GM20000 (cell line): ENCODE measurements at regions not wholly inside any gene's neighbourhood (a gene's known extent, or its start where the extent isn't known, plus 50 kb on each side); places are given as distances from the start of the nearest gene placed in this dataset.

Experiments used
- DNase-seq: peaks from one replicate; pipeline ENCODE4 v3.0.0; 2012; ENCODE audit warnings: low spot score
- CTCF ChIP-seq: IDR thresholded peaks from 2 replicates; pipeline ENCODE4 v1.5.1; 2012; ENCODE audit warnings: mild to moderate bottlenecking, control low read depth; ENCODE audit errors: extremely low read depth, missing control alignments

- DNase-seq, result no peak
These were observed 808.3 kb downstream of the RPA4 start for GRCh38 chrX:97691901-97692455.

GRCh38 chrX:97692575-97692974, 808.9 kb downstream of the RPA4 start:
- DNase-seq, result no peak
- no peak for TF ChIP-seq CTCF

More at GRCh38 chrX:97691901-97692455, 808.3 kb downstream of the RPA4 start:
- TF ChIP-seq CTCF, result no peak

- no peak for DNase-seq
- no peak for TF ChIP-seq CTCF
These were observed 816.8 kb downstream of the RPA4 start for GRCh38 chrX:97700547-97700946.

GRCh38 chrX:97704474-97704873, 820.8 kb downstream of the RPA4 start:
- no peak for TF ChIP-seq CTCF
- DNase-seq, result no peak

- TF ChIP-seq CTCF, result no peak
- DNase-seq, result no peak
These were observed 821.2 kb downstream of the RPA4 start for GRCh38 chrX:97704881-97705280.

- no peak for DNase-seq
- no peak for TF ChIP-seq CTCF
These were observed 822.2 kb downstream of the RPA4 start for GRCh38 chrX:97705936-97706335.

GRCh38 chrX:97714072-97714471, 830.4 kb downstream of the RPA4 start:
- no peak for TF ChIP-seq CTCF

More at GRCh38 chrX:97714072-97714471, 830.4 kb downstream of the RPA4 start:
- no peak for DNase-seq
